SK-N-SH treated with all-trans-retinoic acid at 6 μM for 48 hours (cell line): ENCODE measurements at regions not wholly inside any gene's neighbourhood (a gene's known extent, or its start where the extent isn't known, plus 50 kb on each side); places are given as distances from the start of the nearest gene placed in this dataset.

Source experiments
- ATAC-seq: fragments of 200-7000 bp; cut with Tn5 transposase; 3 replicates; pipeline ENCODE4 v1.9.1; 2020; ENCODE audit warnings: mild to moderate bottlenecking, moderate library complexity
- ARNTL ChIP-seq: fragments of 450-650 bp; formaldehyde crosslinking; IDR thresholded peaks from 2 replicates; pipeline ENCODE4 v1.5.0; 2020; ENCODE audit warnings: low read depth, mild to moderate bottlenecking, moderate library complexity, borderline replicate concordance
- BACH2 ChIP-seq: fragments of 250-450 bp; sonication (Bioruptor Pico); IDR thresholded peaks from 2 replicates; pipeline ENCODE4 v1.9.0; 2021; ENCODE audit warnings: mild to moderate bottlenecking, borderline replicate concordance
- CSDC2 ChIP-seq: fragments of 250-450 bp; sonication (Bioruptor Pico); IDR thresholded peaks from 2 replicates; pipeline ENCODE4 v1.5.0; 2020; ENCODE audit warnings: mild to moderate bottlenecking, moderate library complexity
- CSRNP3 ChIP-seq: fragments of 250-450 bp; sonication (Bioruptor Pico); IDR thresholded peaks from 2 replicates; pipeline ENCODE4 v1.5.1; 2021; ENCODE audit warnings: mild to moderate bottlenecking, moderate library complexity
- ESRRG ChIP-seq: fragments of 250-450 bp; sonication (Bioruptor Pico); IDR thresholded peaks from 2 replicates; pipeline ENCODE4 v1.6.1; 2021; ENCODE audit warnings: mild to moderate bottlenecking
- GLIS3 ChIP-seq: fragments of 250-450 bp; sonication (Bioruptor Pico); IDR thresholded peaks from 2 replicates; pipeline ENCODE4 v1.5.0; 2020; ENCODE audit warnings: mild to moderate bottlenecking, moderate library complexity
- ISL1 ChIP-seq: fragments of 250-450 bp; sonication (Bioruptor Pico); IDR thresholded peaks from 2 replicates; pipeline ENCODE4 v2.1.2; 2022; ENCODE audit warnings: mild to moderate bottlenecking, moderate library complexity
- PATZ1 ChIP-seq: fragments of 250-450 bp; sonication (Bioruptor Pico); IDR thresholded peaks from 2 replicates; pipeline ENCODE4 v1.8.0; 2020; ENCODE audit warnings: mild to moderate bottlenecking, moderate library complexity, borderline replicate concordance
- POU6F1 ChIP-seq: fragments of 250-450 bp; sonication (Bioruptor Pico); IDR thresholded peaks from 2 replicates; pipeline ENCODE4 v1.8.0; 2021; ENCODE audit warnings: low read depth, mild to moderate bottlenecking, moderate library complexity, borderline replicate concordance
- PPARA ChIP-seq: fragments of 250-450 bp; sonication (Bioruptor Pico); IDR thresholded peaks from 2 replicates; pipeline ENCODE4 v1.5.0; 2020; ENCODE audit warnings: mild to moderate bottlenecking, borderline replicate concordance
- RARB ChIP-seq: fragments of 250-450 bp; sonication (Bioruptor Pico); IDR thresholded peaks from 2 replicates; pipeline ENCODE4 v1.8.0; 2021; ENCODE audit warnings: mild to moderate bottlenecking, moderate library complexity
- SNAI2 ChIP-seq: fragments of 250-450 bp; sonication (Bioruptor Pico); IDR thresholded peaks from 2 replicates; pipeline ENCODE4 v1.5.0; 2020; ENCODE audit warnings: mild to moderate bottlenecking, moderate library complexity
- TCF4 ChIP-seq: fragments of 250-450 bp; sonication (Bioruptor Pico); IDR thresholded peaks from 2 replicates; pipeline ENCODE4 v1.8.0; 2021; ENCODE audit warnings: mild to moderate bottlenecking, moderate library complexity, borderline replicate concordance
- TOX ChIP-seq: fragments of 250-450 bp; sonication (Bioruptor Pico); IDR thresholded peaks from 2 replicates; pipeline ENCODE4 v1.8.0; 2021; ENCODE audit warnings: mild to moderate bottlenecking, moderate library complexity, borderline replicate concordance
- ZC3H10 ChIP-seq: fragments of 250-450 bp; sonication (Bioruptor Pico); IDR thresholded peaks from 2 replicates; pipeline ENCODE4 v1.5.1; 2021; ENCODE audit warnings: mild to moderate bottlenecking, moderate library complexity
- ZFP3 ChIP-seq: fragments of 250-450 bp; sonication (Bioruptor Pico); IDR thresholded peaks from 2 replicates; pipeline ENCODE4 v1.5.0; 2020; ENCODE audit warnings: mild to moderate bottlenecking, moderate library complexity
- ZFP30 ChIP-seq: fragments of 450-650 bp; formaldehyde crosslinking; IDR thresholded peaks from 2 replicates; pipeline ENCODE4 v1.5.0; 2022; ENCODE audit warnings: mild to moderate bottlenecking, moderate library complexity
- ZNF565 ChIP-seq: fragments of 450-650 bp; formaldehyde crosslinking; conservative IDR thresholded peaks from 2 replicates; pipeline ENCODE4 v1.5.0; 2020; ENCODE audit warnings: low read depth, mild to moderate bottlenecking, moderate library complexity
- ZNF70 ChIP-seq: fragments of 450-650 bp; formaldehyde crosslinking; IDR thresholded peaks from 2 replicates; pipeline ENCODE4 v1.5.0; 2020; ENCODE audit warnings: mild to moderate bottlenecking, moderate library complexity
- ZNF8 ChIP-seq: fragments of 450-650 bp; formaldehyde crosslinking; IDR thresholded peaks from 2 replicates; pipeline ENCODE4 v1.5.0; 2020; ENCODE audit warnings: mild to moderate bottlenecking, moderate library complexity
- TF ChIP-seq, protein P1 (sequence below): fragments of 250-450 bp; sonication (Bioruptor Pico); IDR thresholded peaks from 2 replicates; pipeline ENCODE4 v1.5.1; 2020; ENCODE audit warnings: low read depth, mild to moderate bottlenecking, moderate library complexity
- TF ChIP-seq, protein P2 (sequence below): fragments of 250-450 bp; sonication (Bioruptor Pico); IDR thresholded peaks from 2 replicates; pipeline ENCODE4 v1.5.0; 2020; ENCODE audit warnings: mild to moderate bottlenecking, moderate library complexity

- no peak for ATAC-seq
- TF ChIP-seq PATZ1 (CRISPR knock-in tag) (no peak), ISL1 (CRISPR knock-in tag) (no peak), CSDC2 (CRISPR knock-in tag) (no peak), PPARA (CRISPR knock-in tag) (no peak), ARNTL (CRISPR knock-in tag) (no peak), ZNF70 (CRISPR knock-in tag) (no peak), ZNF8 (no peak), TOX (CRISPR knock-in tag) (no peak), SNAI2 (CRISPR knock-in tag) (no peak), GLIS3 (CRISPR knock-in tag) (no peak), CSRNP3 (CRISPR knock-in tag) (no peak), ZFP30 (CRISPR knock-in tag) (no peak), ZFP3 (CRISPR knock-in tag) (no peak), BACH2 (CRISPR knock-in tag) (no peak), ZNF565 (no peak), POU6F1 (CRISPR knock-in tag) (no peak)
- TF ChIP-seq, protein P1, sequence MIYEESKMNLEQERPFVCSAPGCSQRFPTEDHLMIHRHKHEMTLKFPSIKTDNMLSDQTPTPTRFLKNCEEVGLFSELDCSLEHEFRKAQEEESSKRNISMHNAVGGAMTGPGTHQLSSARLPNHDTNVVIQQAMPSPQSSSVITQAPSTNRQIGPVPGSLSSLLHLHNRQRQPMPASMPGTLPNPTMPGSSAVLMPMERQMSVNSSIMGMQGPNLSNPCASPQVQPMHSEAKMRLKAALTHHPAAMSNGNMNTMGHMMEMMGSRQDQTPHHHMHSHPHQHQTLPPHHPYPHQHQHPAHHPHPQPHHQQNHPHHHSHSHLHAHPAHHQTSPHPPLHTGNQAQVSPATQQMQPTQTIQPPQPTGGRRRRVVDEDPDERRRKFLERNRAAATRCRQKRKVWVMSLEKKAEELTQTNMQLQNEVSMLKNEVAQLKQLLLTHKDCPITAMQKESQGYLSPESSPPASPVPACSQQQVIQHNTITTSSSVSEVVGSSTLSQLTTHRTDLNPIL: no peak
- TF ChIP-seq, protein P2, sequence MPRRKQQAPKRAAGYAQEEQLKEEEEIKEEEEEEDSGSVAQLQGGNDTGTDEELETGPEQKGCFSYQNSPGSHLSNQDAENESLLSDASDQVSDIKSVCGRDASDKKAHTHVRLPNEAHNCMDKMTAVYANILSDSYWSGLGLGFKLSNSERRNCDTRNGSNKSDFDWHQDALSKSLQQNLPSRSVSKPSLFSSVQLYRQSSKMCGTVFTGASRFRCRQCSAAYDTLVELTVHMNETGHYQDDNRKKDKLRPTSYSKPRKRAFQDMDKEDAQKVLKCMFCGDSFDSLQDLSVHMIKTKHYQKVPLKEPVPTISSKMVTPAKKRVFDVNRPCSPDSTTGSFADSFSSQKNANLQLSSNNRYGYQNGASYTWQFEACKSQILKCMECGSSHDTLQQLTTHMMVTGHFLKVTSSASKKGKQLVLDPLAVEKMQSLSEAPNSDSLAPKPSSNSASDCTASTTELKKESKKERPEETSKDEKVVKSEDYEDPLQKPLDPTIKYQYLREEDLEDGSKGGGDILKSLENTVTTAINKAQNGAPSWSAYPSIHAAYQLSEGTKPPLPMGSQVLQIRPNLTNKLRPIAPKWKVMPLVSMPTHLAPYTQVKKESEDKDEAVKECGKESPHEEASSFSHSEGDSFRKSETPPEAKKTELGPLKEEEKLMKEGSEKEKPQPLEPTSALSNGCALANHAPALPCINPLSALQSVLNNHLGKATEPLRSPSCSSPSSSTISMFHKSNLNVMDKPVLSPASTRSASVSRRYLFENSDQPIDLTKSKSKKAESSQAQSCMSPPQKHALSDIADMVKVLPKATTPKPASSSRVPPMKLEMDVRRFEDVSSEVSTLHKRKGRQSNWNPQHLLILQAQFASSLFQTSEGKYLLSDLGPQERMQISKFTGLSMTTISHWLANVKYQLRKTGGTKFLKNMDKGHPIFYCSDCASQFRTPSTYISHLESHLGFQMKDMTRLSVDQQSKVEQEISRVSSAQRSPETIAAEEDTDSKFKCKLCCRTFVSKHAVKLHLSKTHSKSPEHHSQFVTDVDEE (CRISPR knock-in tag): no peak
Measured at GRCh38 chr4:182163180-182163579, 80.0 kb upstream of the TENM3 start.

DNA sequence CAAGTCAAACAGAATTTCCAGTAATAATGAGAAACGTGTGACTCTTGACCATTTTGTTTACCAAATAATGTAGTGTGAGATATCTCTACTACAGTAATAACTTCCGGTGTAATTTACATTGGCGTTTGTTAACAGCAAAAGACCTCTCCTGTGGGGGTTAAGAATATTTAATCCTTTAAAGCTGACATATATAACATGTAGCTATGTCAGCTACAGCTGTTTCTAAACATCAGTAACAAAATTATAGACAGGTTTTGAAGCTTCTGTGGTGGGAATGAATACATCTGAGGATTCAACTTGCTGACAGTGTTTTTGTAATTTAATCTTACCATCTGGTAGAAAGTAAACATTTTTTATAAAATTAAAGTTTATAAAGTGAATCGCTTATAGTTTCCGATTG lies 73.6 kb upstream of the TENM3 start:
- ATAC-seq: no peak
- TF ChIP-seq POU6F1 (CRISPR knock-in tag) (no peak), PATZ1 (CRISPR knock-in tag) (no peak), SNAI2 (CRISPR knock-in tag) (no peak), TOX (CRISPR knock-in tag) (no peak), ZC3H10 (CRISPR knock-in tag) (no peak), CSRNP3 (CRISPR knock-in tag) (no peak), ARNTL (CRISPR knock-in tag) (no peak), ZFP3 (CRISPR knock-in tag) (no peak), PPARA (CRISPR knock-in tag) (no peak), TCF4 (CRISPR knock-in tag) (no peak), ESRRG (CRISPR knock-in tag) (no peak), RARB (CRISPR knock-in tag) (no peak), ZNF8 (no peak), CSDC2 (CRISPR knock-in tag) (no peak)
- TF ChIP-seq, protein P2 (CRISPR knock-in tag): no peak
